PFSK-1 (cell line): ENCODE measurements at regions not wholly inside any gene's neighbourhood (a gene's known extent, or its start where the extent isn't known, plus 50 kb on each side); places are given as distances from the start of the nearest gene placed in this dataset.

Experiments
- POLR2AphosphoS5 ChIP-seq: IDR thresholded peaks from 2 replicates; pipeline ENCODE4 v1.6.1; 2012; ENCODE audit warnings: low read depth, mild to moderate bottlenecking, control low read depth, low read length, moderate library complexity
- TF ChIP-seq, protein P1 (sequence below), 2 experiments: IDR thresholded peaks; 2 replicates each; pipeline versions ENCODE4 v1.6.1 to v1.8.0; 2011 to 2012; ENCODE audit warnings: low read depth in 2 of 2, low read length in 2 of 2, control low read depth in 1 of 2, inconsistent platforms in 1 of 2, mild to moderate bottlenecking in 1 of 2, moderate library complexity in 1 of 2; ENCODE audit not compliant: insufficient read depth in 1 of 2

DNA sequence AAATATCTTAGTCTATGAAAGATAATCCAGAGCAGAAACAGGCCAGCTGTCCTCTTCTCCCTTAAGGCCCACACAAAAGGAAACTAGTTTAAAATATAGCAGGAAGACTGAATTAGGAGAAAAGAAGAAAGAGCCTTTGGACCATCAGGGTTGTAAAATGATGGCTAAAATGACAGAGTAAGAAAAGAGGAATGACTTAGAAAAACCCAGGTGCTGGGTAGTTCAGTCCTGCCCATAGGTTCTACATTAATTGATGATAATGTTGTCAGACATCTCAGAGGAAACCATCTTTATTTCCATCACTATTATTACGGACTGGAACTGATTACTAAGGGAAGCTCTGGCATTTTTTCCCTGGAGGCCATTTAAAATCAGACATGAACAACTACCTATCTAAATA is 142.8 kb upstream of the STT3B start:
- no peak for TF ChIP-seq POLR2AphosphoS5
- TF ChIP-seq, protein P1, sequence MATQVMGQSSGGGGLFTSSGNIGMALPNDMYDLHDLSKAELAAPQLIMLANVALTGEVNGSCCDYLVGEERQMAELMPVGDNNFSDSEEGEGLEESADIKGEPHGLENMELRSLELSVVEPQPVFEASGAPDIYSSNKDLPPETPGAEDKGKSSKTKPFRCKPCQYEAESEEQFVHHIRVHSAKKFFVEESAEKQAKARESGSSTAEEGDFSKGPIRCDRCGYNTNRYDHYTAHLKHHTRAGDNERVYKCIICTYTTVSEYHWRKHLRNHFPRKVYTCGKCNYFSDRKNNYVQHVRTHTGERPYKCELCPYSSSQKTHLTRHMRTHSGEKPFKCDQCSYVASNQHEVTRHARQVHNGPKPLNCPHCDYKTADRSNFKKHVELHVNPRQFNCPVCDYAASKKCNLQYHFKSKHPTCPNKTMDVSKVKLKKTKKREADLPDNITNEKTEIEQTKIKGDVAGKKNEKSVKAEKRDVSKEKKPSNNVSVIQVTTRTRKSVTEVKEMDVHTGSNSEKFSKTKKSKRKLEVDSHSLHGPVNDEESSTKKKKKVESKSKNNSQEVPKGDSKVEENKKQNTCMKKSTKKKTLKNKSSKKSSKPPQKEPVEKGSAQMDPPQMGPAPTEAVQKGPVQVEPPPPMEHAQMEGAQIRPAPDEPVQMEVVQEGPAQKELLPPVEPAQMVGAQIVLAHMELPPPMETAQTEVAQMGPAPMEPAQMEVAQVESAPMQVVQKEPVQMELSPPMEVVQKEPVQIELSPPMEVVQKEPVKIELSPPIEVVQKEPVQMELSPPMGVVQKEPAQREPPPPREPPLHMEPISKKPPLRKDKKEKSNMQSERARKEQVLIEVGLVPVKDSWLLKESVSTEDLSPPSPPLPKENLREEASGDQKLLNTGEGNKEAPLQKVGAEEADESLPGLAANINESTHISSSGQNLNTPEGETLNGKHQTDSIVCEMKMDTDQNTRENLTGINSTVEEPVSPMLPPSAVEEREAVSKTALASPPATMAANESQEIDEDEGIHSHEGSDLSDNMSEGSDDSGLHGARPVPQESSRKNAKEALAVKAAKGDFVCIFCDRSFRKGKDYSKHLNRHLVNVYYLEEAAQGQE (IDR thresholded peaks at IDR 0.05; ENCODE audit: insufficient read depth in 1 of 2, low read depth in 2 of 2, low read length in 2 of 2) = no peak
